ENCODE measurements at regions not wholly inside any gene's neighbourhood (a gene's known extent, or its start where the extent isn't known, plus 50 kb on each side); places are given as distances from the start of the nearest gene placed in this dataset.

DNA sequence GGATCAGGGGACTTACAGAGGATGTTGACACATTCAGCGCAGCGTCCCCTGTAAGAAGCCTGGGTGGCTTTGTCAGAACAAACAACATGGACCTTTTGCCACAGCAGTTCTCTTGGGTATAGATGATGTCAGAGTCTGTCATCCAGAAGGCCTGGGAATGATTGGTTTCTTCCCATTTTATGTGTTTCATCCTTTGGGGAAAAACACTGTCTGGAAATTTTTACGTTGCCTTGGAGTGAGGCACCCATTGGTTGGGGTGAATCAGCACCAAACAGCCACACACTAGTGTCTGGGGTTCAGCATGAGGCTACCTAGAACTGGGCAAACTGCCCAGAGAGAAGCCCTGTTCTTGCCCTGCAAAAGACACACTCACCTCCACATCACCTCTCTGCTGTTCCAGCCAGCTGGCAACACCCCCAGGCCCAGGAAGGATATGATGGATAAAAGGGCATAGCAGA, 123.0 kb downstream of the FAM43A start (continued):
- TF ChIP-seq, protein P1, sequence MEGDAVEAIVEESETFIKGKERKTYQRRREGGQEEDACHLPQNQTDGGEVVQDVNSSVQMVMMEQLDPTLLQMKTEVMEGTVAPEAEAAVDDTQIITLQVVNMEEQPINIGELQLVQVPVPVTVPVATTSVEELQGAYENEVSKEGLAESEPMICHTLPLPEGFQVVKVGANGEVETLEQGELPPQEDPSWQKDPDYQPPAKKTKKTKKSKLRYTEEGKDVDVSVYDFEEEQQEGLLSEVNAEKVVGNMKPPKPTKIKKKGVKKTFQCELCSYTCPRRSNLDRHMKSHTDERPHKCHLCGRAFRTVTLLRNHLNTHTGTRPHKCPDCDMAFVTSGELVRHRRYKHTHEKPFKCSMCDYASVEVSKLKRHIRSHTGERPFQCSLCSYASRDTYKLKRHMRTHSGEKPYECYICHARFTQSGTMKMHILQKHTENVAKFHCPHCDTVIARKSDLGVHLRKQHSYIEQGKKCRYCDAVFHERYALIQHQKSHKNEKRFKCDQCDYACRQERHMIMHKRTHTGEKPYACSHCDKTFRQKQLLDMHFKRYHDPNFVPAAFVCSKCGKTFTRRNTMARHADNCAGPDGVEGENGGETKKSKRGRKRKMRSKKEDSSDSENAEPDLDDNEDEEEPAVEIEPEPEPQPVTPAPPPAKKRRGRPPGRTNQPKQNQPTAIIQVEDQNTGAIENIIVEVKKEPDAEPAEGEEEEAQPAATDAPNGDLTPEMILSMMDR (conservative IDR thresholded peaks at IDR 0.05; ENCODE audit: low read depth in 2 of 2), result no peak

DNA sequence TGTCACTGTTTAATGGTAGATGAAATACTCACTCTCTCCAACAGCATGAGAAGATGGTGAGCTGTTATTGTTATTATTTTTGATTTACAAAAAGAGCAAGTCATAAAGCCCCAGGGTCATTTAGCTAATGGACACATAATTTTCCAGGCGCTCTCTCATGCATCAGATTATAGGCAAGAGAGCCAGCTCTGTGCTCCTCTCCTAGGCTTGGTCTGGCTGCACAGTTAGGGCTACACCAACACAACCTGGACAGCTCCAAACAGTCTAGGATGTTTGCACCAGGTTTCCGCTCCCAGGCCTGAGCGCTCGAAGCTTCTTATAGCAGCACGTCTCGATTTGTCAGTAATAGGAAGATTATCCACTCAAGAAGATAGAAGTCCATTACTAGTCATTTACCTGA, 123.7 kb downstream of the FAM43A start:
- H3K4me3 Mint-ChIP-seq, result no peak overlapping the region
- Histone ChIP-seq H3K36me3 (ENCODE audit: insufficient read depth) (no peaks in the 10 kb centered on the region), H3K79me2 (replicated peaks; ENCODE audit: insufficient read depth) (no peaks in the 10 kb centered on the region), H3K27me3 (ENCODE audit: insufficient read depth) (no peaks in the 10 kb centered on the region), H3F3A (replicated peaks; ENCODE audit: low read depth) (no peaks in the 10 kb centered on the region), H2AFZ (no peak overlapping the region), H3K4me2 (no peak overlapping the region), H3K9me2 (ENCODE audit: insufficient read depth) (no peaks in the 10 kb centered on the region), H3K27ac (ENCODE audit: low read depth) (no peak overlapping the region), H3K4me1 (ENCODE audit: insufficient read depth) (peaks cover 15% of the 10 kb centered on the region), H3K4me3 (no peak overlapping the region), H4K20me1 (replicated peaks; ENCODE audit: insufficient read depth) (no peaks in the 10 kb centered on the region)
- H3K4me1 Mint-ChIP-seq, result peaks cover 16% of the 10 kb centered on the region
- H3K27me3 Mint-ChIP-seq (ENCODE audit: insufficient read depth, low read depth, poor library complexity), result peaks cover 7% of the 10 kb centered on the region
- no peaks in the 10 kb centered on the region for H3K9me3 Mint-ChIP-seq
- DNase-seq (ENCODE audit: low spot score), result no peak
- no peaks in the 10 kb centered on the region for H3K36me3 Mint-ChIP-seq (ENCODE audit: low read depth)
- no peak for ATAC-seq
- no peak overlapping the region for H3K27ac Mint-ChIP-seq
- TF ChIP-seq CREB1 (CRISPR knock-in tag; IDR thresholded peaks at IDR 0.05; ENCODE audit: low read depth) (no peak), ZNF331 (CRISPR knock-in tag; IDR thresholded peaks at IDR 0.05; ENCODE audit: low read depth) (no peak), ZNF114 (CRISPR knock-in tag; IDR thresholded peaks at IDR 0.05) (no peak), STAT1 (IDR thresholded peaks at IDR 0.05; ENCODE audit: unreplicated experiment) (no peak), JUNB (IDR thresholded peaks at IDR 0.05; ENCODE audit: unreplicated experiment) (no peak), EZH2 (IDR thresholded peaks at IDR 0.05; ENCODE audit: low read depth, unreplicated experiment) (no peak)
- TF ChIP-seq, protein P2, sequence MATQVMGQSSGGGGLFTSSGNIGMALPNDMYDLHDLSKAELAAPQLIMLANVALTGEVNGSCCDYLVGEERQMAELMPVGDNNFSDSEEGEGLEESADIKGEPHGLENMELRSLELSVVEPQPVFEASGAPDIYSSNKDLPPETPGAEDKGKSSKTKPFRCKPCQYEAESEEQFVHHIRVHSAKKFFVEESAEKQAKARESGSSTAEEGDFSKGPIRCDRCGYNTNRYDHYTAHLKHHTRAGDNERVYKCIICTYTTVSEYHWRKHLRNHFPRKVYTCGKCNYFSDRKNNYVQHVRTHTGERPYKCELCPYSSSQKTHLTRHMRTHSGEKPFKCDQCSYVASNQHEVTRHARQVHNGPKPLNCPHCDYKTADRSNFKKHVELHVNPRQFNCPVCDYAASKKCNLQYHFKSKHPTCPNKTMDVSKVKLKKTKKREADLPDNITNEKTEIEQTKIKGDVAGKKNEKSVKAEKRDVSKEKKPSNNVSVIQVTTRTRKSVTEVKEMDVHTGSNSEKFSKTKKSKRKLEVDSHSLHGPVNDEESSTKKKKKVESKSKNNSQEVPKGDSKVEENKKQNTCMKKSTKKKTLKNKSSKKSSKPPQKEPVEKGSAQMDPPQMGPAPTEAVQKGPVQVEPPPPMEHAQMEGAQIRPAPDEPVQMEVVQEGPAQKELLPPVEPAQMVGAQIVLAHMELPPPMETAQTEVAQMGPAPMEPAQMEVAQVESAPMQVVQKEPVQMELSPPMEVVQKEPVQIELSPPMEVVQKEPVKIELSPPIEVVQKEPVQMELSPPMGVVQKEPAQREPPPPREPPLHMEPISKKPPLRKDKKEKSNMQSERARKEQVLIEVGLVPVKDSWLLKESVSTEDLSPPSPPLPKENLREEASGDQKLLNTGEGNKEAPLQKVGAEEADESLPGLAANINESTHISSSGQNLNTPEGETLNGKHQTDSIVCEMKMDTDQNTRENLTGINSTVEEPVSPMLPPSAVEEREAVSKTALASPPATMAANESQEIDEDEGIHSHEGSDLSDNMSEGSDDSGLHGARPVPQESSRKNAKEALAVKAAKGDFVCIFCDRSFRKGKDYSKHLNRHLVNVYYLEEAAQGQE (IDR thresholded peaks at IDR 0.05; ENCODE audit: unreplicated experiment), result no peak
- TF ChIP-seq, protein P3, sequence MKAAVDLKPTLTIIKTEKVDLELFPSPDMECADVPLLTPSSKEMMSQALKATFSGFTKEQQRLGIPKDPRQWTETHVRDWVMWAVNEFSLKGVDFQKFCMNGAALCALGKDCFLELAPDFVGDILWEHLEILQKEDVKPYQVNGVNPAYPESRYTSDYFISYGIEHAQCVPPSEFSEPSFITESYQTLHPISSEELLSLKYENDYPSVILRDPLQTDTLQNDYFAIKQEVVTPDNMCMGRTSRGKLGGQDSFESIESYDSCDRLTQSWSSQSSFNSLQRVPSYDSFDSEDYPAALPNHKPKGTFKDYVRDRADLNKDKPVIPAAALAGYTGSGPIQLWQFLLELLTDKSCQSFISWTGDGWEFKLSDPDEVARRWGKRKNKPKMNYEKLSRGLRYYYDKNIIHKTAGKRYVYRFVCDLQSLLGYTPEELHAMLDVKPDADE (IDR thresholded peaks at IDR 0.05), result no peak
- TF ChIP-seq, protein P4, sequence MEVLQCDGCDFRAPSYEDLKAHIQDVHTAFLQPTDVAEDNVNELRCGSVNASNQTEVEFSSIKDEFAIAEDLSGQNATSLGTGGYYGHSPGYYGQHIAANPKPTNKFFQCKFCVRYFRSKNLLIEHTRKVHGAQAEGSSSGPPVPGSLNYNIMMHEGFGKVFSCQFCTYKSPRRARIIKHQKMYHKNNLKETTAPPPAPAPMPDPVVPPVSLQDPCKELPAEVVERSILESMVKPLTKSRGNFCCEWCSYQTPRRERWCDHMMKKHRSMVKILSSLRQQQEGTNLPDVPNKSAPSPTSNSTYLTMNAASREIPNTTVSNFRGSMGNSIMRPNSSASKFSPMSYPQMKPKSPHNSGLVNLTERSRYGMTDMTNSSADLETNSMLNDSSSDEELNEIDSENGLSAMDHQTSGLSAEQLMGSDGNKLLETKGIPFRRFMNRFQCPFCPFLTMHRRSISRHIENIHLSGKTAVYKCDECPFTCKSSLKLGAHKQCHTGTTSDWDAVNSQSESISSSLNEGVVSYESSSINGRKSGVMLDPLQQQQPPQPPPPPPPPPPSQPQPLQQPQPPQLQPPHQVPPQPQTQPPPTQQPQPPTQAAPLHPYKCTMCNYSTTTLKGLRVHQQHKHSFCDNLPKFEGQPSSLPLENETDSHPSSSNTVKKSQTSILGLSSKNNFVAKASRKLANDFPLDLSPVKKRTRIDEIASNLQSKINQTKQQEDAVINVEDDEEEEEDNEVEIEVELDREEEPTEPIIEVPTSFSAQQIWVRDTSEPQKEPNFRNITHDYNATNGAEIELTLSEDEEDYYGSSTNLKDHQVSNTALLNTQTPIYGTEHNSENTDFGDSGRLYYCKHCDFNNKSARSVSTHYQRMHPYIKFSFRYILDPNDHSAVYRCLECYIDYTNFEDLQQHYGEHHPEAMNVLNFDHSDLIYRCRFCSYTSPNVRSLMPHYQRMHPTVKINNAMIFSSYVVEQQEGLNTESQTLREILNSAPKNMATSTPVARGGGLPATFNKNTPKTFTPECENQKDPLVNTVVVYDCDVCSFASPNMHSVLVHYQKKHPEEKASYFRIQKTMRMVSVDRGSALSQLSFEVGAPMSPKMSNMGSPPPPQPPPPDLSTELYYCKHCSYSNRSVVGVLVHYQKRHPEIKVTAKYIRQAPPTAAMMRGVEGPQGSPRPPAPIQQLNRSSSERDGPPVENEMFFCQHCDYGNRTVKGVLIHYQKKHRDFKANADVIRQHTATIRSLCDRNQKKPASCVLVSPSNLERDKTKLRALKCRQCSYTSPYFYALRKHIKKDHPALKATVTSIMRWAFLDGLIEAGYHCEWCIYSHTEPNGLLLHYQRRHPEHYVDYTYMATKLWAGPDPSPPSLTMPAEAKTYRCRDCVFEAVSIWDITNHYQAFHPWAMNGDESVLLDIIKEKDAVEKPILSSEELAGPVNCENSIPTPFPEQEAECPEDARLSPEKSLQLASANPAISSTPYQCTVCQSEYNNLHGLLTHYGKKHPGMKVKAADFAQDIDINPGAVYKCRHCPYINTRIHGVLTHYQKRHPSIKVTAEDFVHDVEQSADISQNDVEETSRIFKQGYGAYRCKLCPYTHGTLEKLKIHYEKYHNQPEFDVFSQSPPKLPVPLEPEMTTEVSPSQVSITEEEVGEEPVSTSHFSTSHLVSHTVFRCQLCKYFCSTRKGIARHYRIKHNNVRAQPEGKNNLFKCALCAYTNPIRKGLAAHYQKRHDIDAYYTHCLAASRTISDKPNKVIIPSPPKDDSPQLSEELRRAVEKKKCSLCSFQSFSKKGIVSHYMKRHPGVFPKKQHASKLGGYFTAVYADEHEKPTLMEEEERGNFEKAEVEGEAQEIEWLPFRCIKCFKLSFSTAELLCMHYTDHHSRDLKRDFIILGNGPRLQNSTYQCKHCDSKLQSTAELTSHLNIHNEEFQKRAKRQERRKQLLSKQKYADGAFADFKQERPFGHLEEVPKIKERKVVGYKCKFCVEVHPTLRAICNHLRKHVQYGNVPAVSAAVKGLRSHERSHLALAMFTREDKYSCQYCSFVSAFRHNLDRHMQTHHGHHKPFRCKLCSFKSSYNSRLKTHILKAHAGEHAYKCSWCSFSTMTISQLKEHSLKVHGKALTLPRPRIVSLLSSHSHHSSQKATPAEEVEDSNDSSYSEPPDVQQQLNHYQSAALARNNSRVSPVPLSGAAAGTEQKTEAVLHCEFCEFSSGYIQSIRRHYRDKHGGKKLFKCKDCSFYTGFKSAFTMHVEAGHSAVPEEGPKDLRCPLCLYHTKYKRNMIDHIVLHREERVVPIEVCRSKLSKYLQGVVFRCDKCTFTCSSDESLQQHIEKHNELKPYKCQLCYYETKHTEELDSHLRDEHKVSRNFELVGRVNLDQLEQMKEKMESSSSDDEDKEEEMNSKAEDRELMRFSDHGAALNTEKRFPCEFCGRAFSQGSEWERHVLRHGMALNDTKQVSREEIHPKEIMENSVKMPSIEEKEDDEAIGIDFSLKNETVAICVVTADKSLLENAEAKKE (CRISPR knock-in tag; IDR thresholded peaks at IDR 0.05), result no peak
- TF ChIP-seq, protein P1 (conservative IDR thresholded peaks at IDR 0.05; ENCODE audit: low read depth in 2 of 2), result no peak

All from GM23338 (cell line).